ENCODE measurements at regions not wholly inside any gene's neighbourhood (a gene's known extent, or its start where the extent isn't known, plus 50 kb on each side); places are given as distances from the start of the nearest gene placed in this dataset.
A peak's percentile ranks its signal among the peaks of the same experiment; 100 is the strongest.

DNA sequence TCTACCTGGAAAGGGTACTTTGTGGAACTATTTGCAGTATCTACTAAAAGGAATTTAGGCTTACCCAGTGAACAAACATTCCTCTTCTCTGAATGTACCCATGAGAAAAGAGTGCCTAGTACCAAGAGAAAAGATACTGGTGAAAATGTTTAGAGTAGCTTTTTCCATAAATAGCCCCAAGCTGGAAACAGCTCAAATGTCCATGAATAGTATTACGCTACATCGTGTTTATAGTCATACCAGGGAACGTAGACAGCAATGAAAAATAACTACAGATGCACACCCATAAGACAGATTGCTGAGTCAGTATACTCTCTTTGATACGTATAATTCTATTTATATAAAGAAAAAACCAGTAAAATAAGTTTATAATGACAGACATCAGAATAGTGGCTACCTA is 285.9 kb downstream of the KLF6 start:
- FAIRE-seq (no peak), DNase-seq (ENCODE audit: extremely low spot score, insufficient read length, low read depth) (no peak)

DNA sequence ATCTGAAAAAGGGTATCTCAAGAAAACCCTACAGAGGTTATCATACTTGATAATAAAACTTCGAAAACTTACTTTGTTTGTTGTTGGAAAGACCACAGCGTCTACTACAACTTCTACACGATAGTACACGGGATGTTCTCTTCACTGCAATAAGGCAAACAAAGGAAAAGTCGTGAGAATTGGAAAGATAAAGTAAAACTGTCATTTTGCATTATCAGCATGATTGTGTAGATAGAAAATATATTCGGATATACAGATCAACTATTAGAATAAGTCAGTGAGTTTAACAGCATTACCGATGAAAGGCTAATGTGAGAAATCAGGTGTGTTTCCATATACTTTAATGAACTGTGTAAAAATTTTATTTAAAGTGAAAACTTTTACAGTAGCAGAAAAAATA is 287.4 kb downstream of the KLF6 start:
- DNase-seq (ENCODE audit: extremely low spot score, insufficient read length, low read depth), result no peak
- no peak for FAIRE-seq

- DNase-seq (ENCODE audit: extremely low spot score, insufficient read length, low read depth) (no peak), FAIRE-seq (no peak)
Observed at GRCh38 chr10:3496138-3496537, 288.9 kb downstream of the KLF6 start.

DNA sequence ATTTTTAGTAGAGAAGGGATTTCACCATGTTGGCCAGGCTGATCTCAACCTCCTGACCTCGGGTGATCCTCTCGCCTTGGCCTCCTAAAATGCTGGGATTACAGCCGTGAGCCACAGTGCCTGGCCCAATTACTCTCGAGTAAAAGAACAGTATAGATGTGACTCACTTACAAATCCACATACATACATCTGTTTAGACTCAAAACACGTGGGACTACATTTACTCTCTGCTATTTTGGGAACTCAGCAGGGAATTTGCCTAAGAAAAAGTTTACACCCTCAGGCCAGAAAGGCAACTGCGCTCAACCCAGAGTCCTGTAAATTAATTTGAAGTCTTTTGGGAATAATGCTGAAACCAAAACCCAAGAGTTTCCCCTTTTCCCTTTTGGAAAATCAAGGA is 289.7 kb downstream of the KLF6 start:
- no peak for DNase-seq (ENCODE audit: extremely low spot score, insufficient read length, low read depth)
- no peak for FAIRE-seq

DNA sequence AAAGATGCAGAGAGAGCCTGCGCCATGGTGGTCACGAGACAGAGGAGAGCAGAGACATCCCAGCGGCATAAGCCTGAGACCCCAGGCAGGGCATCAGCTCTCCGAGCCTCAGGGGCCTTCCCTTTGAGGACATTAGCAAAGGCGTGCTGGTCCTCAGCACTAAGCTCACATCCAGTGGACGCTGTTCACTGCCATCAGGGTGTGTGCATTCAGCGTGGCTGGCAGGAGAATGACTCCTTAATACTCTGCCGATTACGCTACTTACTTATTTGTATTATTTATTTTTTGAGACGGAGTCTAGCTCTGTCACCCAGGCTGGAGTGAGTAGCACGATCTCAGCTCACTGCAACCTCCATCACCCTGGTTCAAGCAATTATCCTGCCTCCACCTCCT is 290.2 kb downstream of the KLF6 start:
- FAIRE-seq (no peak), DNase-seq (ENCODE audit: extremely low spot score, insufficient read length, low read depth) (no peak)

- no peak for FAIRE-seq
Observed at GRCh38 chr10:3494131-3494837, 290.7 kb downstream of the KLF6 start.

GRCh38 chr10:3493621-3494020 is 291.4 kb downstream of the KLF6 start:
- no peak for FAIRE-seq
- DNase-seq (ENCODE audit: extremely low spot score, insufficient read length, low read depth), result no peak

More at GRCh38 chr10:3494131-3494837, 290.7 kb downstream of the KLF6 start:
- DNase-seq (ENCODE audit: extremely low spot score, insufficient read length, low read depth), result no peak

DNA sequence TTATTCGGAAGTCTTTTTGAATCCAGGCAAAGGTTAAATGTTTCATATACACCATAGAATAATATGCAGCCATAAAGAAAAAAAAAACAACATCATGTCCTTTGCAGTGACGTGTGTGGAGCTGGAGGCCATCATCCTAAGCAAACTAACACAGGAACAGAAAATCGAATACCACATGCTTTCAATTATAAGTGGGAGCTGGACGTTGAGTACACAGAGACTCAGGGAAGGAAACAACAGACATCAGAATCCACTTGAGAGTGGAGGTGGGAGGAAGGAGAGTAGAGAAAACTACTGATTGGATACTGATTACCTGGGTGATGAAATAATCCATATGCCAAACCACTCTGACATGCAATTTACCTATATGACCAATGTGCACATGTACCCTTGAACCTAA is 293.4 kb downstream of the KLF6 start:
- DNase-seq (ENCODE audit: extremely low spot score, insufficient read length, low read depth), result no peak
- no peak for FAIRE-seq

DNA sequence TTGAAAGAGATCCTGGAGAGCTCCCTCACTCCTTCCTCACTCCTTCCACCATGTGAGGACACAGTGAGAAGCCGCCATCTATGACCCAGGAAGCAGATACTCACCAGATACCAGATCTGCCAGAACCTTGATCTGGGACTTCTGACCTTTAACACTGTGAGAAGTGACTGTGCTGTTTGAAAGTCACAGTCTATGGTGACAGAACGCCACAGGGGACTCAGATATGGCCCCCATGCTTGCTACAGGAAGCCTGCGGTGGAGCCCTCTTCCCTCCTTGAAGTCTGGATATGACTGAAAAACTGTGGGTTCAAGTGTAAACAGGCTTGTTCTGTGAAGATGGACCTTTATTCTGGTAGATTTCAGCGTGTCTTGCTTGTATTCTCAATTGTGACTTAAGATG is 297.8 kb downstream of the KLF6 start:
- FAIRE-seq (no peak), DNase-seq (ENCODE audit: extremely low spot score, insufficient read length, low read depth) (no peak)

- FAIRE-seq (no peak), DNase-seq (ENCODE audit: extremely low spot score, insufficient read length, low read depth) (no peak)
Observed at GRCh38 chr10:3486346-3487065, 298.5 kb downstream of the KLF6 start.

- DNase-seq (ENCODE audit: extremely low spot score, insufficient read length, low read depth) (no peak), FAIRE-seq (peak; percentile 80)
Observed at GRCh38 chr10:3485057-3485686, 299.8 kb downstream of the KLF6 start.

- peak; percentile 93 for FAIRE-seq
- peak; percentile 53 for DNase-seq (ENCODE audit: extremely low spot score, insufficient read length, low read depth)
Observed at GRCh38 chr10:3484306-3485056, 300.5 kb downstream of the KLF6 start.

DNA sequence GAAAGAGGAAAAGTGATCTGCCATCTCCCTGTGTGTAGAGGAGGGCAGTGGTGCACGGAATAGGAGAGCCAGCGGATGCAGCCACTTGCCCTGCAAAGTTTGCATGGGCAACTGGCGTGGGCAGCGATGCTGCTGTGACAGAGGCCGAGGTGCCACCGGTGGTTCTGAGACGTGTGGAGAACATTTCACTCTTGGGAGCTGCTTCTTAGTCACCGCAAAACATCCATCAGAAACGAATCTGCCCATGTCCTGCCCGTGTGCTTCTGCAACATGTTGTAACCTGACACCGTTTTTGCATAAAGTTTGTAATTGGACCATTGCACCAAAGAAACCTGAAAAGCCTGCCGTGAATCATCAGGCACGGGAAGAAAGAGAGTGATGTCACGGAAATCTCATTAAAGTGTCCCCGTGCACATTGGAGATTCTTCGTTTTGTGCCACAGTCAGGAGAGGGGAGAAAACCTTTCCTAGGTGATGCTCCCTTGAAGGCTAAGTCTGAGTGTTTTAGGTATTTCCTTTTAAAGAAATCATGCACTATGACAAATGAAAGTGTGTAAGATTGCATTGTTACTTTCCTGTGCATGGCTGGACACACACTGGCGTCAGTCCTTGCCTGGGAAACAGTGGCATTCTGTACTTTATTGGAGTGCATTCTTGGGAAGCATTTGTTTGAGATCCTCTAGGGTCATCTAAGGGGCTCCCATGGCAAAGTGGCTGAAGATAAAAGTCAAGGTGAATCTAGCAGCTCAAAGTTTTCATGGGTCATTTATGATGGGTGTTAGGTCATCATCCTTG is 302.6 kb downstream of the KLF6 start:
- FAIRE-seq (no peak), DNase-seq (ENCODE audit: extremely low spot score, insufficient read length, low read depth) (no peak)

DNA sequence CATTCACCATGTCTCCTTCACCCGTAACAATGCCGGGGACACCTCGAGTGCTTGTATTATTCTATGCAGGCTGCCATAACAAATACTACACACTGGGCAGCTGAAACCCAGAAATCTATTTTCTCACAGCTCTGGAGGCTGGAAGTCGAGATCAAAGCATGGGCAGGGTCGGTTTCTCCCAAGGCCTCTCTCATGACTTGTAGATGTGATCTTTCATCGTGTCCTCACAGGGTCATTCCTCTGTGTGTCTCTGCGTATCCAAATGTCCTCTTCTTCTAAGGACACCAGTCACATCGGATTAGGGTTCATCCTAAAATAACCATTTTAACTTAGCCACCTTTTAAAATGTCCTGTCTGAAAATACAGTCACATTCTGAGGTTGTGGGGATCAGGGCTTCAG is 303.5 kb downstream of the KLF6 start:
- DNase-seq (ENCODE audit: extremely low spot score, insufficient read length, low read depth) (no peak), FAIRE-seq (no peak)

DNA sequence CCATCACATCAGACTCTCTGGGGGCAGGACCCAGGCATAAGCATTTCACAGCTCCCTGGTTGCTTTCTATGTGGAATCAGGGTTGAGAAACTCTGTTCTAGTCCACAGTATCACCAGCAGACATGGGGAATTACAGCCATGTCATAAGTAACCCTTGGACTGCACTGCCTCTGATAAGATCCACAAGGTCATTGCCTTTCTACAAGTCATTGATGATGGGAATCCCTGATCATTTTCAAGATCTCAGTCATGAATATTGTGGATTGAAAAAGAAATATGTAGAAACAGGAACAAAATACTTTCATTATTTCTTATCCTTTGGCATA is 304.1 kb downstream of the KLF6 start:
- no peak for DNase-seq (ENCODE audit: extremely low spot score, insufficient read length, low read depth)
- FAIRE-seq, result no peak

DNA sequence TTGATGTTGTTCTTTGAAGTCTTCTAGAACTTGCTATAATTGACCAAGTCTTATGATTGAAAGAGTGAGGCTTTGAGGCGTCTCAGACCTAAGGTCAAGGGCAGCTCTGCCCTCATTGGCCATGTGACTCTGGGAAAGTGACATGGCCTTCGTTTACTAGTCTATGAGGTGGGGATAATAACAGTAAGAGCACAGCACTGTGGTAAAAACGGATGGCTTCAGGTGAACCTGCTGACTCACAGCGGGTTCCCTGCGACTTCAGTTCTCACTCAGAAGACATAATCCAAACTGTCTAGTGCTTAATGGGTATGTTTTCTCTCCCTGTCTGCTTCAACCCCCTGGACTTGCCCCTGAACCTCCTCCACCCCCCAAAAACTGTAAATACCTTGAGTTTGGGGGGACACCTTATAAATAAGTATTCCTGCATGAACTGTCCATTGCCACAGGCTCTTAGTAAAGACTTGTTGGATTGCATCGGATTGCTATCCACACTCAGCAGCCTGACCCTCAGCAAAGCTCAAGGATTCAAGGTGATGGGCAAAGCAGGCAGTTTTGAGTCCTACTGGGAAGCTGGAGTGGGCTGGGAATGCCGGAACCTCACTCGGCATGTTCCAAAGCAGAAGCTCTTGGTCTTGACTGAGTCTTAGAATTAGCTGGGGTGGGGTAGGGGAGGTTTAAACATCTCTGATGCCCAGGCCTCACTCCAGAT is 304.6 kb downstream of the KLF6 start:
- FAIRE-seq (no peak), DNase-seq (ENCODE audit: extremely low spot score, insufficient read length, low read depth) (no peak)

DNA sequence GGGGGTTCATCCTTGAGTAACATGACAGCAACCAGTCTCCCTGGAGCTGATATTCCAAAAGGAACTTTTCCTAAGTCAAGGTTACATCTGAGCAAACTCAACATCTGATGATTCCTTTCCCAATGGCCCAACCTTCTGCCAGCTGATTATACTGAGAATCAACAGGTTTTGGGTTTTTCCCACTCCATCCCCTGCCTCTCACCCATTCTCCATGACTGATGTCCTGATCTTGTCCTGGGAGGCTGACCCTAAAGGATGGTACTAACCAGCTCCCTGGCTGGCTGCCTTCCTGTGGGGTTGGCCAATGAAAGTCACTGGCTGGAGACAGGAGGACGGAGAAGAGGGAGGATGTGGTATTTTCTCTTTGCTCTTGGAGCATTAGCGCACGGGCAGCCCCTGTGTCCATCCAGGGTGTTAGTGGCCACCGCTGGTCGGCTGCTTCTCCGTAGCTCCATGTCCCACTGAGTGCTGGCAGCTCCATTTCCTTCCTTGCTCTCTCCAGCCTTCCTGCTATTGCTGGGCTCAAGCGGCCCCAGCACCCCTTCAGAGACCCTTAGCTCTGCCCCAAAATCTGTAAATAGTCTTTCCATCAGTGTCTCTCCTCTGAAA is 306.2 kb upstream of the PITRM1 start:
- DNase-seq (ENCODE audit: extremely low spot score, insufficient read length, low read depth) (no peak), FAIRE-seq (no peak)

GRCh38 chr10:3478153-3478552 is 305.6 kb upstream of the PITRM1 start:
- DNase-seq (ENCODE audit: extremely low spot score, insufficient read length, low read depth), result no peak
- no peak for FAIRE-seq

GRCh38 chr10:3477683-3478082 is 305.1 kb upstream of the PITRM1 start:
- FAIRE-seq, result peak; percentile 61
- DNase-seq (ENCODE audit: extremely low spot score, insufficient read length, low read depth), result no peak
